GM23248 (cell line): ENCODE measurements at regions not wholly inside any gene's neighbourhood (a gene's known extent, or its start where the extent isn't known, plus 50 kb on each side); places are given as distances from the start of the nearest gene placed in this dataset.

Experiments
- EZH2 ChIP-seq: fragments of 200-600 bp; sonication (generic); IDR thresholded peaks from 2 replicates; pipeline ENCODE4 v1.6.1; 2018; ENCODE audit warnings: antibody characterized with exemption, mild to moderate bottlenecking; ENCODE audit not compliant: insufficient read depth, poor library complexity, severe bottlenecking
- EZH2phosphoT487 ChIP-seq: fragments of 200-600 bp; sonication (generic); IDR thresholded peaks from 2 replicates; pipeline ENCODE4 v1.6.1; 2018; ENCODE audit warnings: antibody characterized with exemption, moderate library complexity, mild to moderate bottlenecking, low read depth; ENCODE audit not compliant: insufficient read depth

- TF ChIP-seq EZH2phosphoT487 = no peak
- no peak for TF ChIP-seq EZH2
Measured at GRCh38 chr13:88674841-88675240, 1003.7 kb downstream of the SLITRK5 start.
